ENCODE measurements at regions not wholly inside any gene's neighbourhood (a gene's known extent, or its start where the extent isn't known, plus 50 kb on each side); places are given as distances from the start of the nearest gene placed in this dataset.

DNA sequence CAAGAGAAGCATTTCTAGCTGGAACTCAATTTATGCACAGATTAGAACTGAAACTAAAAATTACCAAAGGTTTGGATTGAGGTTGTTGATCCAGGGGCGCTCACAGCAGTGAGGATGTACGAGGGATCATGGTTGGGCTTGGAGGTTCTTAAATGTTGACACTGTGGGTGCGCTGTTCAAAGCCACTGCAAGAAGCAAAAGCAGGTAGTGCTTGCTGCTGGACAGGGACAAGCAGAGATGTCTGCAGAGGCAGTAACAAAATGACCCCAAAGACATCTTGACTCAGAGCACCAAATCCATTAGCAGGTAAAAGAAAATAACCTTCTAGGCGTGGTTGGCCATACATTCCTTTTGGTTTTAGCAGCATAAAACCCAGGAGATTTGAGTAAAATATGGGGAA lies 468.4 kb downstream of the ZSWIM6 start:
- DNase-seq, result no peak

DNA sequence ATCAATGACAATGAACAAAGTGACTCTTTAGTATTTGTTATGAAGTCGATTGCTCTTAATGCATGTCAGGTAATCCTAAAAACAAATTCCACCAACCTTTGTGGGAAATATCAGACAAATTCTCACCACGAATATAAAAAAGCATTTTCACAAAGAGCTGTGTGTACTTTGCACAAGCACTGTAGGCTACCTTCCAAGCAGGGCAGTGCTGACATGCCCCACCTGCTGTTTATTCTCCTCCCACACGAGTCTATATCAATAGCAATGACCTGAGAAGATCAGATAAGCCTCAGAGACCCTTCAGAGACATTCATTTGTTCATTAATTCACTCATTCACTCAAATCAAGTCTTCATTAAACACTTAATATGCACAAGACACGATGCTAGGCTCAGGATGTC lies 469.1 kb downstream of the ZSWIM6 start:
- DNase-seq, result no peak

DNA sequence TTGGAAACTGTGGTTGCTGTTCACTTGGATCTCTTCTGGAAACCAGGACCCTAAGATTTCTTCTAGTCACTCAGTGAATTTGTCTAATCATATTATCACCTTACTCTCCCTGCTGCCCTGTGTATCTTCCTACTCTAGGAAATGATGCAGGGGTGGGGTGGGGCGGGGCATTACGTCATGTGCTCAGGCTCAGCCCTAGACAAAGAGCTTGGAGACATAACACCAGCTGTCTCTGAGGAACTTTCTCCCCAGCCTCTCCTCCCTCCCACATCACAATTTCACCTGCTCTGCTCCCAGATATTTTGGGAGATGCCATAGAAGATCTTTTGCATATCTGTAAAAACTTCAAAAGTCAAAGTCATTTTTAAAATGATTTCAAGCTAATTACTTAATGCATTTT lies 470.4 kb downstream of the ZSWIM6 start:
- DNase-seq, result no peak

DNA sequence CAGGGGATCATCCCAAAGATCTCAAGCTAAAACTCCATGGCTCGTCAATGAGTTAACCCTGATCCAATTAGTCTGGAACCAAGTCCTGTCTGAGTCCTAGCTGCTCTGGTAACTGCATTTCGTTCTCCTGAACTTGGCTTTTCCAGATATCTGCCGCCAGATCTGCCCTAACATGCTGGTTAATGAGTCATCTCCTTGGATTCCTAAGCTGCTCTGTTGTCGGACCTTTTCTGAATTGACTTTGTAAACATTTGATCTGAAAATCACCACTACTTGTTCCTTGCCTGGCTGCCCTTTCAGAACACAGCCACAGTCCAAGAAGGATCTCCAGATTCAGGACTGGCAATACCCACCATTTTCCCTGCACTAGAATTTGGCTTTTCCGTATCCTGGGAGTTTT lies 473.0 kb downstream of the ZSWIM6 start:
- no peak for DNase-seq

DNA sequence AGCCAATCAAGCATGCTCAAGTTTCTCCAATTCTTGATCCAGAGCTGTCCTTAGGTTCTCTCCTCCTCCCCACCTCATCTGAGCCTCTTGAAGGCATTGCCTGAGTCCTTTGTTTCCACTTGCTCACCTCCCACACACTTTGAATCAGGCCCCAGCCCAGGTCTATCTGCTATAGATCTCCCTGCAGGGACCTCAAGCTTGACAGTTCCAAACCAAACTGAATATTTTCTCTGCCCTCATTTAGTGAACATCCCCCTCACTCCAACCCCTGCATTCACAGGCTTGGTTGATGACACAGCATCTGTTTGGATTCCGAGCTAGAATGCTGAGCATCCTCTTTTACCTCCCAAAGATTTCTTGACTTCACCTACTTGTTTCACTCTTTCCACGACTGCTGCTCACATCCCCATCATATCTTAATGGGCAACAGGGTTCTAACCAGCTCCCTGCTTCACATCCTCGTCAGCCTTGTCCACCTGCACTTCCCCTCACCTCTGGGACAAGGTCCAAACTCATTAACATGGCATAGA lies 474.5 kb downstream of the ZSWIM6 start:
- DNase-seq, result no peak

DNA sequence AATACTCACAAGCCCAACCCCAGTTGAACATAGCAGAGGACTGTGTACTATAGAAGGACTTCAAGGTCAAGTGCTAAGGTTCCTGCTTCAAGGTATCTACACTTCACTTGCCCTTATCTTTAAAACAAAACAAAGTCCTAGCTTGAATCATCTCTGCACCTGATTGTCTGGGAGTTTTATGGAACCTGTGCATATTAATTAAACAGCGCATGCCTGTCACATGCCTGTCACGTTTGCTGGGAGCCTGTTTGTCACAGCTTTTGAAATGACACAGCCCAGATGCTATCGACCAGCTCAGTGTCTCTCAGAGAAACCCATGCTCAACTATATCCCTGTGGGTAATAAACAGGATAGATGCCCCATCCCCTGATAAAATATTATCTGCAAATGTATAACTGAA lies 476.0 kb downstream of the ZSWIM6 start:
- DNase-seq, result no peak

DNA sequence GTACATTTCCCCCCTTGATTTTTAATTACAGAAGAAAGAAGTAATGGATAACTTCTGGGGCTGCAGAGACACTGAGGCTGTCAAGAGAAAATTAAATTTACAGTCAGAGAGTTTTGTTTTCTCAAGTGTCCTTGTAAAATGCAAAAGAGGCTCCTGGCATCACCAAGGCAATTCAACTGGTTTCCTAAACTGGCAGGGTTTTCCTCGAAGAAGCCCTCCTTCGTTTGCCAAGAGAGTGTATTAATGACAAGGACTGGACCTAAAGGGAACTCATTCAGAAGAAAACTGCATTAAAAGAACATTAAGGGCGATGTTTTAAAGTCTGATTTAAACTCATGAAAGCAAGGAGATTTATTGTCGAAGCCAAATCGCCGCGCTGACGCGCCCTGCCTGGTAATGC lies 476.9 kb downstream of the ZSWIM6 start:
- DNase-seq, result no peak

DNA sequence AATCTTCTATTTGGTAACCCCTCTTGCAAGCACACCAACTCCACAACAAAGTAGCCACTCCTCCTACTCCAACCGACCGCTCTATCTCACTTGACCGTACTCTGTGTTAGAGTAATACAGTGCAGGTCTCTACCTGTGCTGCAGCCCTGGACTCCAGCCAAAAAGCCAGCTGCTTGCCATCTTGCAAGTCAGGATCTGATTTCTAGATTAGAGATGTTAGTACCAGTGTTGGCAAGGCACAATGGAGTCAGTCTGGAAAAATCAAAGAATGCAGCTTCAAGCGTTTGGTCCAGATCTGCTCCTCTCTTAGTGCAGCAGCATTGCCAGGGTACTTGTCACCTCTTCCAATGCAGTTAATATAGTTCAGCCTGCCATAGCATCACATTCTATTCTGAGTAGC lies 477.6 kb downstream of the ZSWIM6 start:
- no peak for DNase-seq

DNA sequence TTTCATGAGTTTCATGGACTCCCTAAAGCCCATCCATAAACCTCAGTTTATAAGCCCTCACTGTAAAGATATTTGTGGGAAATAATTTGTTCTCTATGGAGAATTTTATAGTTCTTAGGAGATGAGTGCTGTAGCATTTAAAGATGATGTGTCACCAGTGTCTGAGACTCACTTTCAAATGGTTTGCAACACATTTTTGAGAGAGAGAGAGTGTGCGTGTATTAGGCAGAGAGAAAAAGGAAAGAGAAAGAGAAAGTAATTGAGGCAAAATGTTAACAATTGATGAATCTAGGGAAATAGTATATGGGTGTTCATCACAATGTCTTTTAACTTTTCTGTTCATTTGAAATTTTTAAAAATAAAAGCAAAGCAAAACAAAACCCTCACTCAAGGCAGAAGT lies 479.0 kb downstream of the ZSWIM6 start:
- no peak for DNase-seq

DNA sequence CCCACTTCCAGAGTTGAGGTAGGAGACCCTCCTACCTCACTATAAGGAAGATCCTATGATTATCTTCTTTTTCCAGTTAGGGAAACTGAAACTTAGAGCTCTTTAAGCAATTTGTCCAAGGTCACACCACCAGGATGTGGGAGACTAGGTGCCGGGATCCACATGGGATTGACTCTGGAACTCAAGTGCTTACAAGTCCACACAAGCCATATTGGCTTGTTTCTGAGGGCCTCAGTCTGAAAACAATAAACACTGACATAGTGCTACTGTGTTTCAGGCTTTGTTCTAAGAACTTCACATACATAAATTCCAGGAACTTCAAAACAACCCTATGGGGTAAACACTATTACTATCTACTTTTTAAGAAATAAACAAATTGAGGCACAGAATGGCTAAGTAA lies 481.3 kb downstream of the ZSWIM6 start:
- no peak for DNase-seq

DNA sequence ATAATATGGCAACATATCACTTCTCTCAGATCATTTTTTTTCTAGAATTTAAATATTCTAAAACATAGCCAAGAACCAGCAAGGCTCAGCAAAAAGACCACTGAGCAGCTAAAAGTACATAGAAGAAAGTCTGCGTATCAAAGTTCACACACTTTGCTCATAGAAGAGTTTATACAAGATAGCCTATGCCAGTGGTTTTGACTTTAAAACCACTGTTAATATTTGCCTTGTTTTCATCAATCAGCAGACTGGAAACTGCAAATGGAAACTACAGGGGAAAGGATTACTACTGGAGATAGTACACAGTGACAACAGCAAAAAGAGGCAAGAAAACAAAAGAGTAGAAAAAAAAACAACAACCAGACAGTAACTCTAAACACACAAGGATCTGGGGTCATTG lies 483.3 kb downstream of the ZSWIM6 start:
- no peak for DNase-seq

DNA sequence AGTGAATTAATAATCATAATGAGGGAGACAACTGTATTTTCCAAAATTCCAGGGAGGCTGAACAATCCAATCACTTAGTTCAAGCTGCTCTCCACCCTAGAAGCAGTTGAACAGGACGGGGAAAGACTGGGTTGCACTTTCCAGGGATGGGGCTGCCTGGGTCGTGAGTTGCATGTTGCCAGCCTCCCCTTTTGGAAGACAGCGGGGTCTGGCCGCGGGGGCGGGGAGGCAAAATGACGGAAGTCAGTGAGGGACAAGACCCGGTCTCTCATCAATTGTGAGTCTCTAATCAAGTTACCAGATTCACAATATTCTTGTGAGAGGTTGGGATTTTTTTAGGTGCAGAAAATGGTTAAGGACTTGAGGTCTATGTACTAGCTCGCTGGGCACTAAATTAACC lies 484.1 kb downstream of the ZSWIM6 start:
- DNase-seq, result no peak

DNA sequence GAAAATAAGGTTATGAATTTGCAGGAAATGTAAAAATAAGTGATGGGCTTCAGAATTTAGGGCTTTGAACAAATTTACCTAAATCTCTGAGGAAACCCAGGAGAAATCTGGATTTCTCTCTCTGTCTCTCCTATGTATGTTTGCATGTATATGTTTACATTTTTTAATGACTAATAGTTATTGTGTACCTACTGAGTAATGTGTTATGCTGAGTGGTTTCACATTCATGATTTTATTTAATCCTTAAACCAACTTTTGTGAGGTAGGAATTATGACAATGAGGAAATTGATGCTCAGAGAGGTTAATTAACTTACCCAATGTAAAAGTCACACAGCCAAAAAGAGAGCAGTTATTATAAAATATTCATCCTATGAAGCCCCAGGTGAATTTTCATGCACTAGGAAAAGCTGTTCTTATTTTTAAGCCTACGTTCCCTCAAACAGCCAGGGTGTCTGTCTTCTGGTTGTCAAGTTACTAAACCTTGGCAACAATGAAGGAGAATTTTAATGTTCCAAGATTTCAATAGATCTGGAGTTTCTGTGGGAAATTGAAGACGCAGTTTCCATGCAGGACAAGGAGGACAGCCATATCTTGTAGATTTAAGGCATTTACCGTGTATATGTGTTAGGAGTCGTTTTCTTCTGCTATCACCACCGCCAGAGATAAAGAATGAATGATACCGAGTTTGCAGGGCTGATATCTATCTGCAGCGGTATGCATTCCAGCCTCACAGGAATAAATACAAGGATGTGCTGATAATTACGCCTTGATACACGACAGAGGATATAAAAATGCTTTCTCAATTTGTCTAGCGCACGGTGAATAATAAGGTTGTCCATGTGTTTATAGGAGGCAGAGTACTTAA lies 484.8 kb downstream of the ZSWIM6 start:
- DNase-seq, result no peak

DNA sequence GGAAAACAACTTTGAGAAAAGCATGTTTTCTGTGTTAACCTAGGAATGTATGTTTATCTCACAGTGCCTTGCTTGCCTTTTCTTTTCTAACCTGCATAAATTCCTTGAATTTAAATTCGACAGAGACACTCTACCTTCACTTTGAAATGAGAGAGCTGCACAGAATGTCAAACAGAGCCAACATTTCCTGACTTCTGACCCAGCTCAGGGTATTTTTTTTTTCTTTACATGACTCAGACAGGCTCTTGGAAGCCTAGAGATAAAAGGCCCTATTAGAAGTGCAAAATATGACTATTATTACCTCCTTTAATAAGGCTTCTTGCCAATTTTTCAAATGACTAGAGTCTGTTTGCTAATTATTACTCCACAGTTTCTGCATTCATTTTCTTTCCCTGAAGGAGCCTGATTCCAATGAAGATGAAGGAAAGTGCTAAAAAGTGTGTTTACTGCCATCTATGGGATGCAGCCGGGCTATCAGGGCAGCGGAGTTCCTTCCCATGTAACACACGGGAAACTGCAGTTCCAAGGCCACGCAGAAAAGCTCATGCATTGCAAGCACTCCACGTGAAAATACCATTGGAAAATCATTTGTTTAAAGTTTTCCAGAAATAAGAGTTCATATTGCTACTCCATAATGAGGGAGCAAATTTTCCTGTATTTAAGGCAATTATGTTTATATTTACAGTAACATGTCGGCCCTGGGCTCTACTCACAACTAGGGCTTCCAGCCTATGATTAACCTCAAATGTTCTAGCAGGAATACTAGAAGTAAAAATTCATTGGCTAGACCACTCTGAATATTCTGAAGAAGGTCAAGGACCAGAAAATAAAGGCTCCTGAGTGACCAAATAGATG lies 485.6 kb downstream of the ZSWIM6 start:
- peak; percentile 59 for DNase-seq

DNA sequence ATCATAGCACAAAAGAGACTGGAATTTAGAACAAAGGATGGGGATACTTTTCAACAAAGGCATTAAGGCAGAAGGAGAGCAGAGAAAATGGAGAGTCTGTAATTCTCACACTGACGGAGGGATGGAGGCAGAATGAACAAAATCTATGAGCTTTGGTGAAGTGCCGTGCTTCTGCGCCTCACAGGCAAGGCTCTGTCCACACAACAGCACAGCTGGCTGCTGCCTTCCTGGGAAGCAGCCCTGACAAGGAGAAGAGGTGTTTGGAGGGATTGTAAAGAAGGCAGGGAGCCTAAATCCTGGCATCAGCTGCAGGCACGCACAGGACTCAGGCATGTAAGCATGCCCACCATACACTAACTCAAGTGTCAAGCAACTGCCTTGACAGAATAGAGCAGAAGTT lies 485.2 kb upstream of the KIF2A start:
- no peak for DNase-seq

DNA sequence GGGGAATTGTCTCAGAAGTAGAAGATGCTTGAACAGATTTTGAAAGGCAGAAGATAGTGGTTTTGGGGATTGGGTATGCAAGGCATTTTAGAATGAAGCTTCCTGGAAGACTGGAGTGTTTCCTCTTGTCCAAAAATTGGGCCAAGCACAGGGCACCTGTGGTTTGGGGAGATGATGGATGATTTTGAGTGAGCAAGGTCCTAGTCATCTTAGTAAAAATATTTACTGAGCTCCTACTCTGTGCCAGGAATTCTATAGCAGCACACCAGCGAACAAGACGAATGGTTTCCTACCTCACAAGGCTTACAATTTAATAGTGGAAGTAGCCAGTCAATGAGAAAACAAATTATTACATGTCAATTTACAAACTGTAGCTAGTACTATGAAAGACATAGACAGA lies 484.4 kb upstream of the KIF2A start:
- no peak for DNase-seq

DNA sequence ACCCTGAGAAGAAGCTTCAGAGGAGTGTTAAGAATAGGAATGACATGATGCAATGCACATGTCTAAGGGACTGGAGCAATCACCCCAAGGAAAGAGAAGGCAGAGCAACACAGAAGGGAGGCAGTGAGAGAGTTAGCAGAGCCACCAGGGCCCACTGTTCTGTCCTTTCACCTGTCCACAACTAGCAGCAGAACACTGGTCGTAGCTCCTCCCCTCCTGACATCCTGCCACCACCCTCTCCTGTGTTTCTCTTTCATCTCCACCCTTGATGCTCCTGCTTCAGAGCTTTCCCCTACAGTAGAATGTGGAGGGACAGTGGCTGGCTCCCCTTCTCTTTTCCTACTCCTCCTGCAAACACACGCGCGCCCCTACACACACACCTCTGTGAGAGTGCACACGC lies 483.4 kb upstream of the KIF2A start:
- no peak for DNase-seq

DNA sequence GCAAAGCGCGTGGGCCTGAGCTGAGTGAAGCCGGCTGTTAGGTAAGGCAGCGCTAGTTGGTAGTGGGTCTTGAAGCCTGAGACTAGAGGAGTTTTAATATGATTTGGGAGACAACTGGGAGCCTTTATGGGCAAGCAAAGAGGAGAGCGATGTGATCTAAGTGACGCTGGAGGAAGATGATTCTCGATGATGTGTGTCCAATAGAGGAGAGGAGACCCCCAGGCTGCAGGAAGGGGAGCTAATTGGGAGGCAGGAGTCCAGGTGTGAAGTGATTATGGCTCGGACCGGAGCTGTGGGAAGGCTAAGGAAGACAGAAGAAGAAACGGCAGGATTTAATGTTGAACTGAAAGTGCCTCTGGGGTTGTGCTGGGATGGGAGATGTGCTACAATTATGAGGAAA lies 482.9 kb upstream of the KIF2A start:
- no peak for DNase-seq

DNA sequence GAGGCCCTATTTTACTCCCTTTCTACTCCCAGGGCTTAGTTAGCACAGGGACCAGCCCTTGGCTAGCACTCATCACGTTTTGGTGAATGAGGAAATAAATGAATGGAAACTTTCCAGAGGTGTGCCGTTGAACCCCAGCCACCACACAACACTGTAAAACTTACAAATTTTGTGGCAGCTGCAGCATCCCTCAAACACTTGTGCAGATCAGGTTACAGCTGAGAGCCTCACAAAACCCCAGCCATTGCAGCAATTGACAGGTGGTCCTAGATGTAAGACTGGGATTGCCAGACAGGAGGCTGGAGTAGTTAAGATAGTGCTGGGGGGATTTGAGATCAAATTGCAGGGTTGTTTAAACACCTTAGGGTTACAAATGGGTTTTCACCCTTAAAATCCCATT lies 482.2 kb upstream of the KIF2A start:
- no peak for DNase-seq

DNA sequence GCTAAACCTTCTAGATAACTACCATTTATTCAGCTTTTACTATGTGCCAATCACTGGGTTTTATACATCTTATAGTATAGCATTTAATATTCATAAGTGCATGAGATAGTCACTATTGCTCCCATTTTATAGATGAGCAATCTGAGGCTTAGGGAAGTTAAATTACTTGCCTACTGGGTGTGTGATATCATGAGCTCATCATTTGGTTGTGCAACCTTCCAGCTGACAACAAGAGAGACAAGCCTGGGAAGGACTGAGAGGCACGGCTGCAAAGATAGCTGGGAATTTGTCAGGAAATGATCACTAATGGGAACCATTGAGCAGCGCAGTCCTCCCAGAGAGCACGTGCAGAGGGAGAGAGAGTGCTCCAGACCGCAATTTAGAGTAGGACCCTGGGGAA lies 481.6 kb upstream of the KIF2A start:
- DNase-seq, result no peak

DNA sequence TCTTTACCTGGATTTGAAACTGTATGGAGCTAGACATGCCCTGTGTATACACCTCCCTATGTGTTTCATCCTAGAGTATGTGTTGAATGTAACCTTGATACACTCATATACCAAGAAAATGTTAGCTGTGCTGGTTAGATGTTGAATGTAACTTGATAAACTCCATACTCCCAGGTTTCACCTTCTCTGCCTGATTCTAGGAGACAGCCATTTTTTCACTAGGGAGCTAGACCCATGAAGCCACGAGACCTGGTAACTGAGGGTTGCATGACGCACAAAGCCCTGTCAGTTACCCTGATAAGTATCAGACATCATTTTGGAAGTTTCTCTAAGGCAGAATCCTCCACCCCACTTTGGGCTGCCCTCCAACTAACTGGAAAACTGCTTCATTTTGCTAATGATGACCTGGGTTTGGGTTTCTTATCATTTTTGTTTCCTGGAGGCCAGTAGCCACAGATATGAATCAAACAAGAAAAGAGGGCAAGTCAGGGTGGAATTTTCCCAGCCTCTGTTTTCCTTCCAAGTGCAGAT lies 478.5 kb upstream of the KIF2A start:
- DNase-seq, result no peak

DNA sequence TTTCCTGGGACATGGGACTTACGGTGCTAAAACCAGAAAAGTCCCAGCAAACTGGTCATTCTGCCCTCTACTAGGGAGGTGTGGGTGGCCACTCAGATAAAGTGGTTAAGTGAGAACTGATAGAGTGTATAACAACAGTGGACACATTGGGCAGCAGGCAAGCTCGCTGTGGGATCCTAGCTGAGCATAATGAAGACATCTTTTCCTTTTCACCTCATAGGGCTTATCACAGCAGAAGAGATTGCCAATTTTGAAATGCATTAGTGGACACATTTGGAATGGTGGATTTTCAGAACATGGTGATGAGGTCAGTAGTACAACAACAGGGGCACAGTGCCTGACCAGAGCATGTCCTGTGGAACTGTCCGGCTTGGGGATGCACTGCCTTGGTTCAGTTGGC lies 477.1 kb upstream of the KIF2A start:
- no peak for DNase-seq

DNA sequence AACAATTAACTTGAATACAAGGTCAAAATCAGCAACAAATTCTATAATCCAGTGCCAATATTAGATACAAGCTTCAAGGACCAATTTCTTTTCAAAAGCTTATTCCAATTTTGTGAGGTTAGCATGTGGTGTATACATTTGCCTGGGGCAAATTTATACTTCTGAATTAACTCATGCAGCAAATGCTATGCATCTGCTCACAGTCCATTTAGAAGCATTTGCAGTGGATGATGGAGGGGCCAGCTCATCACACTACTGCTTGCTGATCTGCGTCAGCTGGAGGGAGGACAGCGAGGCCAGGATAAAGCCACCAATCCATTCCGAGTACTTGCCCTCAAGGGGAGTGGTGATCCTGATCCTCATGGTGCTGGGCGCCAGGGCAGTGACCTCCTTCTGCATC lies 474.3 kb upstream of the KIF2A start:
- no peak for DNase-seq

DNA sequence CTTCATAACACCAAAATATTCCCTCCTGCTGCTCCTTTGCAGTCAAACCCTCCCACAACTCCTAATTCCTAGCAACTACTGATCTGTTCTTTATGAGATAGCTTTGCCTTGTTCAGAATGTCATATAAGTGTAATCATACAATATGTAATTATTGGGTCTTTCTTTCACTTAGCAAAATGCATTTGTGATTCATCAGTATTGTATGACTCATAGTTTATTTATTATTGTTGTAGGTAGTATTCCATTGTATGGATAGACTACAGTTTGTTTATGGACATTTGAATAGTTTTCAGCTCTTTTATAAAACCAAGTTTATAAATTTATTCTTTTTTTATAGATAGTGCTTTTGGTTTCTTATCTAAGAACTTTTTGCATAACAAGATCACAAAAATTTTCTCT lies 468.2 kb upstream of the KIF2A start:
- no peak for DNase-seq
